ENCODE measurements at regions not wholly inside any gene's neighbourhood (a gene's known extent, or its start where the extent isn't known, plus 50 kb on each side); places are given as distances from the start of the nearest gene placed in this dataset.

- Histone ChIP-seq H3K4me2 (no peak overlapping the region), H3K9me3 (no peaks in the 10 kb centered on the region), H3K4me3 (no peak overlapping the region), H3K27ac (no peak overlapping the region), H3K4me1 (no peaks in the 10 kb centered on the region)
- ChIA-PET CTCF (no interaction called here), POLR2A (no interaction called here)
- no peak for TF ChIP-seq PHF8 (IDR thresholded peaks at IDR 0.05; ENCODE audit: borderline replicate concordance, low read depth)
- TF ChIP-seq, protein P1, sequence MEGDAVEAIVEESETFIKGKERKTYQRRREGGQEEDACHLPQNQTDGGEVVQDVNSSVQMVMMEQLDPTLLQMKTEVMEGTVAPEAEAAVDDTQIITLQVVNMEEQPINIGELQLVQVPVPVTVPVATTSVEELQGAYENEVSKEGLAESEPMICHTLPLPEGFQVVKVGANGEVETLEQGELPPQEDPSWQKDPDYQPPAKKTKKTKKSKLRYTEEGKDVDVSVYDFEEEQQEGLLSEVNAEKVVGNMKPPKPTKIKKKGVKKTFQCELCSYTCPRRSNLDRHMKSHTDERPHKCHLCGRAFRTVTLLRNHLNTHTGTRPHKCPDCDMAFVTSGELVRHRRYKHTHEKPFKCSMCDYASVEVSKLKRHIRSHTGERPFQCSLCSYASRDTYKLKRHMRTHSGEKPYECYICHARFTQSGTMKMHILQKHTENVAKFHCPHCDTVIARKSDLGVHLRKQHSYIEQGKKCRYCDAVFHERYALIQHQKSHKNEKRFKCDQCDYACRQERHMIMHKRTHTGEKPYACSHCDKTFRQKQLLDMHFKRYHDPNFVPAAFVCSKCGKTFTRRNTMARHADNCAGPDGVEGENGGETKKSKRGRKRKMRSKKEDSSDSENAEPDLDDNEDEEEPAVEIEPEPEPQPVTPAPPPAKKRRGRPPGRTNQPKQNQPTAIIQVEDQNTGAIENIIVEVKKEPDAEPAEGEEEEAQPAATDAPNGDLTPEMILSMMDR (IDR thresholded peaks at IDR 0.05): no peak
- no peak for TF ChIP-seq GATA3 (IDR thresholded peaks at IDR 0.05; ENCODE audit: borderline replicate concordance)
- no peak for TF ChIP-seq RNF2 (IDR thresholded peaks at IDR 0.05; ENCODE audit: borderline replicate concordance, low read depth)
- no peak for TF ChIP-seq RAD21 (conservative IDR thresholded peaks at IDR 0.05 in 1 of 2, IDR thresholded peaks at IDR 0.05 in 1 of 2)
- TF ChIP-seq NPAS2 (CRISPR knock-in tag; IDR thresholded peaks at IDR 0.05; ENCODE audit: borderline replicate concordance): no peak
- no peak for TF ChIP-seq TFCP2L1 (CRISPR knock-in tag; IDR thresholded peaks at IDR 0.05)
- TF ChIP-seq, protein P2, sequence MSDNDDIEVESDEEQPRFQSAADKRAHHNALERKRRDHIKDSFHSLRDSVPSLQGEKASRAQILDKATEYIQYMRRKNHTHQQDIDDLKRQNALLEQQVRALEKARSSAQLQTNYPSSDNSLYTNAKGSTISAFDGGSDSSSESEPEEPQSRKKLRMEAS (IDR thresholded peaks at IDR 0.05): no peak
- no peak for TF ChIP-seq RFX5 (IDR thresholded peaks at IDR 0.05)
- no peak for TF ChIP-seq JUN (IDR thresholded peaks at IDR 0.05)
- TF ChIP-seq, protein P3, sequence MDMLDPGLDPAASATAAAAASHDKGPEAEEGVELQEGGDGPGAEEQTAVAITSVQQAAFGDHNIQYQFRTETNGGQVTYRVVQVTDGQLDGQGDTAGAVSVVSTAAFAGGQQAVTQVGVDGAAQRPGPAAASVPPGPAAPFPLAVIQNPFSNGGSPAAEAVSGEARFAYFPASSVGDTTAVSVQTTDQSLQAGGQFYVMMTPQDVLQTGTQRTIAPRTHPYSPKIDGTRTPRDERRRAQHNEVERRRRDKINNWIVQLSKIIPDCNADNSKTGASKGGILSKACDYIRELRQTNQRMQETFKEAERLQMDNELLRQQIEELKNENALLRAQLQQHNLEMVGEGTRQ (IDR thresholded peaks at IDR 0.05): no peak
- no peak for TF ChIP-seq MAFK (IDR thresholded peaks at IDR 0.05; ENCODE audit: partially characterized antibody)
- TF ChIP-seq FOSB (CRISPR knock-in tag; IDR thresholded peaks at IDR 0.05): no peak
- TF ChIP-seq KDM5A (IDR thresholded peaks at IDR 0.05): no peak
- no peak for TF ChIP-seq MAZ (IDR thresholded peaks at IDR 0.05; ENCODE audit: borderline replicate concordance, low read depth, low read length)
- TF ChIP-seq HEYL (CRISPR knock-in tag; IDR thresholded peaks at IDR 0.05): no peak
- TF ChIP-seq ATOH8 (CRISPR knock-in tag; IDR thresholded peaks at IDR 0.05; ENCODE audit: low read depth): no peak
- whole genome bisulfite sequencing (ENCODE audit: missing lambda C conversion rate): 3% methylated on average over 3 of the region's 3 CpGs
- FAIRE-seq (no peak), DNase-seq (ENCODE audit: low read depth in 1 of 2, low spot score in 1 of 2) (no peak), ATAC-seq (no peak)
Measured at GRCh38 chr3:22113453-22113852, 362.4 kb upstream of the ZNF385D start.

GRCh38 chr3:22115581-22115980 is 364.6 kb upstream of the ZNF385D start:
- WGBS (ENCODE audit: missing lambda C conversion rate): 0% methylated on average over 4 of the region's 4 CpGs
- no peak overlapping the region for H3K4me2 ChIP-seq
- H3K9me3 ChIP-seq: no peaks in the 10 kb centered on the region
- no peak overlapping the region for H3K4me3 ChIP-seq
- no peak overlapping the region for H3K27ac ChIP-seq
- ATAC-seq: no peak
- POLR2A ChIA-PET: no interaction called here
- H3K4me1 ChIP-seq: no peaks in the 10 kb centered on the region
- DNase-seq (ENCODE audit: low read depth in 1 of 2, low spot score in 1 of 2): no peak
- TF ChIP-seq CHD4 (IDR thresholded peaks at IDR 0.05; ENCODE audit: borderline replicate concordance) (no peak), KDM1A (IDR thresholded peaks at IDR 0.05; ENCODE audit: low read depth) (no peak), TP53 (CRISPR knock-in tag; IDR thresholded peaks at IDR 0.05) (no peak), CBX2 (IDR thresholded peaks at IDR 0.05; ENCODE audit: borderline replicate concordance, low read depth) (no peak), BHLHE40 (IDR thresholded peaks at IDR 0.05; ENCODE audit: low read depth, low read length) (no peak), FOSL2 (IDR thresholded peaks at IDR 0.05) (no peak), FOSL2 (CRISPR knock-in tag; IDR thresholded peaks at IDR 0.05) (no peak)
- TF ChIP-seq, protein P2 (IDR thresholded peaks at IDR 0.05): no peak
- TF ChIP-seq, protein P4, sequence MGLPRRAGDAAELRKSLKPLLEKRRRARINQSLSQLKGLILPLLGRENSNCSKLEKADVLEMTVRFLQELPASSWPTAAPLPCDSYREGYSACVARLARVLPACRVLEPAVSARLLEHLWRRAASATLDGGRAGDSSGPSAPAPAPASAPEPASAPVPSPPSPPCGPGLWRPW (IDR thresholded peaks at IDR 0.05): no peak
- FAIRE-seq: no peak
- CTCF ChIA-PET: interaction anchor here (1.8 kb wide), 1 partner anchor 14 kb away, joined by 5 read pairs; no protein-coding TSS in a partner anchor
